ENCODE measurements at regions not wholly inside any gene's neighbourhood (a gene's known extent, or its start where the extent isn't known, plus 50 kb on each side); places are given as distances from the start of the nearest gene placed in this dataset.

DNA sequence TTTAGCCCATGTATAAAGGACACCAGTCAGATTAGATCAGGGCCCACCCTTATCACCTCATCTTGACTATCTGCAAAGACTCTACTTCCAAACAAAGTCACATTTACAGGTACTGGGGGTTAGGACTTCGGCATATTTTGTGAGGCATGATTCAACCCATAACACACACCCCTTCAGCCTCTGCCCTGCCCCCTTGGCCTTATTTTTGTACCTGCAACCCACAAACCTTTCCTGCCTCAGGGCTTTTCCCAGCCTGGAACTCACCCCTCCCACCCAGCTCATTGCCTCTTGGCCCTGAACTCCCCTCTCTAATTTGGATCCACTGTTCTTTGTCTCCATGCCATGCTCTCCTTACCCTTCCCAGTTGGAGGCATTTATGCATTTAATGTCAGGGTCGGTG is 1116.9 kb downstream of the TBC1D22A start:
- no peak for TF ChIP-seq EZH2phosphoT487 (IDR thresholded peaks at IDR 0.05; ENCODE audit: borderline replicate concordance, low read length)
- TF ChIP-seq, protein P1, sequence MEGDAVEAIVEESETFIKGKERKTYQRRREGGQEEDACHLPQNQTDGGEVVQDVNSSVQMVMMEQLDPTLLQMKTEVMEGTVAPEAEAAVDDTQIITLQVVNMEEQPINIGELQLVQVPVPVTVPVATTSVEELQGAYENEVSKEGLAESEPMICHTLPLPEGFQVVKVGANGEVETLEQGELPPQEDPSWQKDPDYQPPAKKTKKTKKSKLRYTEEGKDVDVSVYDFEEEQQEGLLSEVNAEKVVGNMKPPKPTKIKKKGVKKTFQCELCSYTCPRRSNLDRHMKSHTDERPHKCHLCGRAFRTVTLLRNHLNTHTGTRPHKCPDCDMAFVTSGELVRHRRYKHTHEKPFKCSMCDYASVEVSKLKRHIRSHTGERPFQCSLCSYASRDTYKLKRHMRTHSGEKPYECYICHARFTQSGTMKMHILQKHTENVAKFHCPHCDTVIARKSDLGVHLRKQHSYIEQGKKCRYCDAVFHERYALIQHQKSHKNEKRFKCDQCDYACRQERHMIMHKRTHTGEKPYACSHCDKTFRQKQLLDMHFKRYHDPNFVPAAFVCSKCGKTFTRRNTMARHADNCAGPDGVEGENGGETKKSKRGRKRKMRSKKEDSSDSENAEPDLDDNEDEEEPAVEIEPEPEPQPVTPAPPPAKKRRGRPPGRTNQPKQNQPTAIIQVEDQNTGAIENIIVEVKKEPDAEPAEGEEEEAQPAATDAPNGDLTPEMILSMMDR (IDR thresholded peaks at IDR 0.05; ENCODE audit: low read depth, low read length, poor library complexity, severe bottlenecking): no peak
